ENCODE measurements at regions not wholly inside any gene's neighbourhood (a gene's known extent, or its start where the extent isn't known, plus 50 kb on each side); places are given as distances from the start of the nearest gene placed in this dataset.

DNA sequence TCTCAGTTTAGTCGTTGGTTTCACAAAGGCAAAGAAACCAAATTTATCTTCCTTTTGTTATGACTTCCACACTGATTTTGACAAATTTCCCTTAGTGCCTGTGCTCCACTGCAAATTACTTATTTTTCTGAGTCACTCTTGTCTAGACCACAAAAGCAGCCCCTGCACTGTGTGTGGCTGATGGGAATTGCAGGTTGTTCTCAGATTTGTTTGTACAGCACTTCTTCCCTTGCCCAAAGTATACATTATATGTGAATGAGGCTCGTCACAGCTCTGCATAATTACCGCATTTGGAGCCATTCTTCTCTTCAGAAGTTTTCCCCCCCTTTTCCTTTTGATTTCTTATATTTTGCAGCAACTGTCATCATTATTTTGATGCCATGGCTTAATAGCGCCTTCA is 354.2 kb upstream of the IL12A start:
- ChIA-PET CTCF (interaction anchor here (0.7 to 1.3 kb wide), 2 partner anchors 170 to 350 kb away, joined by 3 read pairs; no protein-coding TSS in a partner anchor), POLR2A (no interaction called here)
- no peak overlapping the region for H3K4me3 ChIP-seq (ENCODE audit: low read depth, low read length)
- H3K36me3 ChIP-seq (ENCODE audit: control insufficient read depth in 2 of 2, insufficient read depth in 1 of 2, low read length in 2 of 2), result no peaks in the 10 kb centered on the region
- H3K27ac ChIP-seq (ENCODE audit: extremely low read depth, low read depth, low read length), result peak overlapping the region; percentile 65
- H3K9me3 ChIP-seq (ENCODE audit: control insufficient read depth, insufficient read depth, low read depth, low read length), result no peaks in the 10 kb centered on the region
- H3K4me1 ChIP-seq (ENCODE audit: control insufficient read depth, insufficient read depth, low read length), result peaks cover 12% of the 10 kb centered on the region
- peak; percentile 92 for TF ChIP-seq PRDM6 (tag by site-specific recombination; IDR thresholded peaks at IDR 0.05)
- TF ChIP-seq GFI1B (tag by site-specific recombination; IDR thresholded peaks at IDR 0.05), result peak; percentile 98
- TF ChIP-seq ZNF624 (tag by site-specific recombination; IDR thresholded peaks at IDR 0.05), result no peak
- TF ChIP-seq ZNF112 (tag by site-specific recombination; IDR thresholded peaks at IDR 0.05), result no peak
- TF ChIP-seq GLI2 (tag by site-specific recombination; IDR thresholded peaks at IDR 0.05; ENCODE audit: borderline replicate concordance, low read depth), result peak; percentile 9; the same call in 1 of the 2 replicates
- no peak for TF ChIP-seq ATF2 (tag by site-specific recombination; IDR thresholded peaks at IDR 0.05; ENCODE audit: low read depth)
- no peak for TF ChIP-seq ZNF302 (tag by site-specific recombination; IDR thresholded peaks at IDR 0.05; ENCODE audit: low read depth)
- TF ChIP-seq GLI4 (tag by site-specific recombination; IDR thresholded peaks at IDR 0.05), result no peak
- TF ChIP-seq SP2 (tag by site-specific recombination; IDR thresholded peaks at IDR 0.05), result no peak
- no peak for TF ChIP-seq ZNF48 (tag by site-specific recombination; IDR thresholded peaks at IDR 0.05)
- TF ChIP-seq ZXDB (tag by site-specific recombination; IDR thresholded peaks at IDR 0.05), result peak; percentile 87
- 0 out of 2 replicates have a peak, but pooled peaks have one; percentile 23 for TF ChIP-seq GLIS1 (tag by site-specific recombination; IDR thresholded peaks at IDR 0.05)
- TF ChIP-seq WT1 (tag by site-specific recombination; IDR thresholded peaks at IDR 0.05), result 0 out of 2 replicates have a peak, but pooled peaks have one; percentile 34
- TF ChIP-seq PBX3 (CRISPR knock-in tag; IDR thresholded peaks at IDR 0.05), result no peak
- peak; percentile 97 for TF ChIP-seq SP7 (tag by site-specific recombination; IDR thresholded peaks at IDR 0.05)
- TF ChIP-seq ZBTB21 (tag by site-specific recombination; IDR thresholded peaks at IDR 0.05), result no peak
- TF ChIP-seq ZNF248 (tag by site-specific recombination; IDR thresholded peaks at IDR 0.05), result no peak
- TF ChIP-seq ZBTB44 (tag by site-specific recombination; IDR thresholded peaks at IDR 0.05), result peak; percentile 81
- TF ChIP-seq ZNF169 (tag by site-specific recombination; IDR thresholded peaks at IDR 0.05), result no peak
- no peak for TF ChIP-seq ZNF513 (tag by site-specific recombination; IDR thresholded peaks at IDR 0.05)
- no peak for TF ChIP-seq ZNF274 (IDR thresholded peaks at IDR 0.05; ENCODE audit: low read length)
- TF ChIP-seq ZNF274 (tag by site-specific recombination; IDR thresholded peaks at IDR 0.05; ENCODE audit: borderline replicate concordance), result no peak
- TF ChIP-seq OSR2 (tag by site-specific recombination; IDR thresholded peaks at IDR 0.05), result peak; percentile 42
- no peak for TF ChIP-seq ZNF580 (tag by site-specific recombination; IDR thresholded peaks at IDR 0.05)
- no peak for TF ChIP-seq ZNF398 (tag by site-specific recombination; IDR thresholded peaks at IDR 0.05)
- 0 out of 2 replicates have a peak, but pooled peaks have one; percentile 29 for TF ChIP-seq KLF10 (tag by site-specific recombination; IDR thresholded peaks at IDR 0.05)
- TF ChIP-seq ZNF629 (tag by site-specific recombination; IDR thresholded peaks at IDR 0.05), result peak; percentile 40; the same call in 1 of the 2 replicates

Data from HEK293 (cell line).